WERI-Rb-1 (cell line): ENCODE measurements at regions not wholly inside any gene's neighbourhood (a gene's known extent, or its start where the extent isn't known, plus 50 kb on each side); places are given as distances from the start of the nearest gene placed in this dataset.
"Not testable (repeated sequence)": the region's sequence is repeated elsewhere in the genome, so short reads cannot be mapped to it uniquely, and the experiment has no call there.

Source experiments
- DNase-seq: peaks from one replicate; pipeline ENCODE4 v3.0.0-alpha.2; 2020
- H3K27ac ChIP-seq: fragments of 250-450 bp; sonication (Bioruptor Pico); 2 replicates; pipeline ENCODE4 v1.5.1; 2020; ENCODE audit warnings: mild to moderate bottlenecking, moderate library complexity
- H3K27me3 ChIP-seq: fragments of 250-450 bp; sonication (Bioruptor Pico); 2 replicates; pipeline ENCODE4 v1.5.1; 2021; ENCODE audit warnings: mild to moderate bottlenecking, low read depth, moderate library complexity; ENCODE audit not compliant: insufficient read depth, severe bottlenecking
- H3K36me3 ChIP-seq: fragments of 250-450 bp; sonication (Bioruptor Pico); 2 replicates; pipeline ENCODE4 v1.5.1; 2020; ENCODE audit warnings: mild to moderate bottlenecking, moderate library complexity
- H3K4me3 ChIP-seq: 2 replicates; pipeline ENCODE4 v1.5.1; 2011; ENCODE audit warnings: low read depth, mild to moderate bottlenecking, control low read depth, low read length
- H3K9me3 ChIP-seq: fragments of 250-450 bp; sonication (Bioruptor Pico); 2 replicates; pipeline ENCODE4 v1.5.1; 2021; ENCODE audit warnings: mild to moderate bottlenecking, moderate library complexity; ENCODE audit not compliant: severe bottlenecking
- TF ChIP-seq, protein P1 (sequence below): IDR thresholded peaks from 2 replicates; pipeline ENCODE4 v1.5.1; 2011; ENCODE audit warnings: low read depth, mild to moderate bottlenecking, control low read depth, inconsistent platforms, low read length

- no peak for DNase-seq
- no peaks in the 10 kb centered on the region for H3K36me3 ChIP-seq
- no peak overlapping the region for H3K27ac ChIP-seq
- H3K4me3 ChIP-seq, result no peak overlapping the region
- H3K27me3 ChIP-seq, result no peaks in the 10 kb centered on the region
- TF ChIP-seq, protein P1, sequence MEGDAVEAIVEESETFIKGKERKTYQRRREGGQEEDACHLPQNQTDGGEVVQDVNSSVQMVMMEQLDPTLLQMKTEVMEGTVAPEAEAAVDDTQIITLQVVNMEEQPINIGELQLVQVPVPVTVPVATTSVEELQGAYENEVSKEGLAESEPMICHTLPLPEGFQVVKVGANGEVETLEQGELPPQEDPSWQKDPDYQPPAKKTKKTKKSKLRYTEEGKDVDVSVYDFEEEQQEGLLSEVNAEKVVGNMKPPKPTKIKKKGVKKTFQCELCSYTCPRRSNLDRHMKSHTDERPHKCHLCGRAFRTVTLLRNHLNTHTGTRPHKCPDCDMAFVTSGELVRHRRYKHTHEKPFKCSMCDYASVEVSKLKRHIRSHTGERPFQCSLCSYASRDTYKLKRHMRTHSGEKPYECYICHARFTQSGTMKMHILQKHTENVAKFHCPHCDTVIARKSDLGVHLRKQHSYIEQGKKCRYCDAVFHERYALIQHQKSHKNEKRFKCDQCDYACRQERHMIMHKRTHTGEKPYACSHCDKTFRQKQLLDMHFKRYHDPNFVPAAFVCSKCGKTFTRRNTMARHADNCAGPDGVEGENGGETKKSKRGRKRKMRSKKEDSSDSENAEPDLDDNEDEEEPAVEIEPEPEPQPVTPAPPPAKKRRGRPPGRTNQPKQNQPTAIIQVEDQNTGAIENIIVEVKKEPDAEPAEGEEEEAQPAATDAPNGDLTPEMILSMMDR, result no peak
- no peaks in the 10 kb centered on the region for H3K9me3 ChIP-seq
Observed at GRCh38 chr3:75303741-75304140, 360.4 kb upstream of the FRG2C start.

GRCh38 chr3:75305901-75306300 lies 358.2 kb upstream of the FRG2C start:
- Histone ChIP-seq H3K27ac (no peak overlapping the region), H3K4me3 (no peak overlapping the region), H3K9me3 (no peaks in the 10 kb centered on the region), H3K36me3 (no peaks in the 10 kb centered on the region), H3K27me3 (no peaks in the 10 kb centered on the region)
- DNase-seq, result no peak
- TF ChIP-seq, protein P1, result no peak

GRCh38 chr3:75311306-75311705 lies 352.8 kb upstream of the FRG2C start:
- not testable (repeated sequence) for H3K36me3 ChIP-seq, DNase-seq, H3K9me3 ChIP-seq

GRCh38 chr3:75312469-75312868 lies 351.7 kb upstream of the FRG2C start:
- not testable (repeated sequence) for H3K4me3 ChIP-seq, H3K27ac ChIP-seq, H3K36me3 ChIP-seq, DNase-seq, H3K9me3 ChIP-seq, H3K27me3 ChIP-seq

More at GRCh38 chr3:75311306-75311705, 352.8 kb upstream of the FRG2C start:
- not testable (repeated sequence) for H3K27me3 ChIP-seq, H3K4me3 ChIP-seq, H3K27ac ChIP-seq

GRCh38 chr3:75319776-75320175 lies 344.4 kb upstream of the FRG2C start:
- not testable (repeated sequence) for H3K9me3 ChIP-seq, H3K27ac ChIP-seq, DNase-seq, H3K36me3 ChIP-seq, H3K4me3 ChIP-seq, H3K27me3 ChIP-seq

GRCh38 chr3:75320369-75320768 lies 343.8 kb upstream of the FRG2C start:
- Histone ChIP-seq H3K4me3 (no peak overlapping the region), H3K9me3 (no peaks in the 10 kb centered on the region), H3K27ac (no peak overlapping the region), H3K36me3 (no peaks in the 10 kb centered on the region), H3K27me3 (no peaks in the 10 kb centered on the region)
- TF ChIP-seq, protein P1, result no peak
- no peak for DNase-seq

DNA sequence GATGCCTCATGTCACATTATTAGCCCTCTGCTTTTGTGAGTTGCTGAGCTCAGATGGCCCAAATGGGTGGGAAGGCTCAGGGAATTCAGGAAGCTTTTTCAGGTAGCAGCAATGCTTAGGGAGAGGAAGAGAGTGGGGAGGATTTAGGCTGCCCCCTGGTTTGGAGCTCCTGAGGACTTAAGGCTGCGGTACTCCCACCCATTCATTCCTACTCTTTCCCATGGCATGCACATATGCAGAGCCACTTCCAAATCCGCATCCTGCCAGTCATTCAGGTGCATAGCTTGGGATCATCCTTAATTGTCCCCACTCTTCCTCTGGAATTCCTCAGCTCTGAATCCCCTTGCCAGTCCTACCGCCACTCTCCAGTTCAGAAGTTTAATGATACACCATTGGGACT lies 343.1 kb upstream of the FRG2C start:
- TF ChIP-seq, protein P1, result no peak
- no peak overlapping the region for H3K4me3 ChIP-seq
- DNase-seq, result no peak
- H3K9me3 ChIP-seq, result no peaks in the 10 kb centered on the region
- no peaks in the 10 kb centered on the region for H3K27me3 ChIP-seq
- no peaks in the 10 kb centered on the region for H3K36me3 ChIP-seq
- no peak overlapping the region for H3K27ac ChIP-seq

- H3K4me3 ChIP-seq, H3K27me3 ChIP-seq, H3K9me3 ChIP-seq, H3K27ac ChIP-seq, DNase-seq, H3K36me3 ChIP-seq: not testable (repeated sequence)
Observed at GRCh38 chr3:75323936-75324335, 340.2 kb upstream of the FRG2C start.
